ENCODE measurements at regions not wholly inside any gene's neighbourhood (a gene's known extent, or its start where the extent isn't known, plus 50 kb on each side); places are given as distances from the start of the nearest gene placed in this dataset.

- no peak overlapping the region for H3K9ac ChIP-seq
- no peaks in the 10 kb centered on the region for H3K79me2 ChIP-seq (ENCODE audit: insufficient read depth)
- ChIA-PET CTCF (no interaction called here), POLR2A (no interaction called here)
- H3K27me3 ChIP-seq (ENCODE audit: insufficient read depth): no peaks in the 10 kb centered on the region
- H3K4me1 ChIP-seq (ENCODE audit: control insufficient read depth in 1 of 2, insufficient read depth in 2 of 2, low read depth in 1 of 2, low read length in 1 of 2): no peaks in the 10 kb centered on the region
- no peaks in the 10 kb centered on the region for H3K36me3 ChIP-seq (replicated peaks in 1 of 2; ENCODE audit: control insufficient read depth in 1 of 2, insufficient read depth in 2 of 2, low read length in 1 of 2)
- DNase-seq: no peak
- no peaks in the 10 kb centered on the region for H3K9me3 ChIP-seq
- H3K4me3 ChIP-seq (ENCODE audit: low read depth in 2 of 2, low read length in 1 of 2): no peak overlapping the region
- H4K20me1 ChIP-seq (ENCODE audit: insufficient read depth): no peaks in the 10 kb centered on the region
- no peak overlapping the region for H2AFZ ChIP-seq (ENCODE audit: low read depth)
- 59% methylated on average over 1 of the region's 1 CpG for WGBS (ENCODE audit: low lambda C conversion rate)
- no peaks in the 10 kb centered on the region for H3K9me2 ChIP-seq
- no peak for TF ChIP-seq CTCF (IDR thresholded peaks at IDR 0.05)
- no peak for TF ChIP-seq YY1 (IDR thresholded peaks at IDR 0.05; ENCODE audit: low read depth)
- H3K27ac ChIP-seq (ENCODE audit: low read depth in 2 of 2, low read length in 1 of 2): no peak overlapping the region
- no peaks in the 10 kb centered on the region for H3F3A ChIP-seq (replicated peaks; ENCODE audit: insufficient read depth)
- H3K4me2 ChIP-seq: no peak overlapping the region
These were observed 1978.6 kb upstream of the CDH6 start for GRCh38 chr5:29214839-29215238.

GRCh38 chr5:29213475-29213874 is 1980.0 kb upstream of the CDH6 start:
- no peaks in the 10 kb centered on the region for H3K27me3 ChIP-seq (ENCODE audit: insufficient read depth)
- H3F3A ChIP-seq (replicated peaks; ENCODE audit: insufficient read depth): no peaks in the 10 kb centered on the region
- DNase-seq: no peak
- H3K79me2 ChIP-seq (ENCODE audit: insufficient read depth): no peaks in the 10 kb centered on the region
- no peaks in the 10 kb centered on the region for H4K20me1 ChIP-seq (ENCODE audit: insufficient read depth)
- CTCF ChIA-PET: no interaction called here
- no peak overlapping the region for H3K9ac ChIP-seq
- TF ChIP-seq EZH2phosphoT487 (IDR thresholded peaks at IDR 0.05; ENCODE audit: borderline replicate concordance, low read depth): no peak
- no peak for TF ChIP-seq FOXM1 (IDR thresholded peaks at IDR 0.05; ENCODE audit: low read depth)
- TF ChIP-seq SIN3A (IDR thresholded peaks at IDR 0.05; ENCODE audit: borderline replicate concordance, low read depth, low read length): no peak
- no peak for TF ChIP-seq EP300 (IDR thresholded peaks at IDR 0.05; ENCODE audit: borderline replicate concordance in 1 of 2, low read depth in 1 of 2, low read length in 1 of 2)
- no peak for TF ChIP-seq NRF1 (IDR thresholded peaks at IDR 0.05; ENCODE audit: low read depth, low read length)
- TF ChIP-seq YY1 (IDR thresholded peaks at IDR 0.05; ENCODE audit: low read depth): no peak
- no peak for TF ChIP-seq SMC3 (IDR thresholded peaks at IDR 0.05; ENCODE audit: low read depth, low read length)
- no peak for TF ChIP-seq TEAD4 (IDR thresholded peaks at IDR 0.05; ENCODE audit: borderline replicate concordance, insufficient read depth)
- TF ChIP-seq ELF1 (IDR thresholded peaks at IDR 0.05): no peak
- TF ChIP-seq TCF12 (IDR thresholded peaks at IDR 0.05): no peak
- no peak for TF ChIP-seq CTCF (IDR thresholded peaks at IDR 0.05)
- TF ChIP-seq JUND (IDR thresholded peaks at IDR 0.05): no peak
- no peak for TF ChIP-seq FOSL2 (IDR thresholded peaks at IDR 0.05; ENCODE audit: borderline replicate concordance, low read depth)
- TF ChIP-seq USF1 (IDR thresholded peaks at IDR 0.05; ENCODE audit: borderline replicate concordance, low read depth): no peak
- TF ChIP-seq PBX3 (IDR thresholded peaks at IDR 0.05): no peak
- TF ChIP-seq RCOR1 (IDR thresholded peaks at IDR 0.05; ENCODE audit: low read length): no peak
- H3K36me3 ChIP-seq (replicated peaks in 1 of 2; ENCODE audit: control insufficient read depth in 1 of 2, insufficient read depth in 2 of 2, low read length in 1 of 2): no peaks in the 10 kb centered on the region
- WGBS (ENCODE audit: low lambda C conversion rate): 4% methylated on average over 3 of the region's 3 CpGs
- no peaks in the 10 kb centered on the region for H3K9me3 ChIP-seq
- no peak overlapping the region for H2AFZ ChIP-seq (ENCODE audit: low read depth)
- no peaks in the 10 kb centered on the region for H3K9me2 ChIP-seq
- H3K27ac ChIP-seq (ENCODE audit: low read depth in 2 of 2, low read length in 1 of 2): no peak overlapping the region
- no peaks in the 10 kb centered on the region for H3K4me1 ChIP-seq (ENCODE audit: control insufficient read depth in 1 of 2, insufficient read depth in 2 of 2, low read depth in 1 of 2, low read length in 1 of 2)
- POLR2A ChIA-PET: no interaction called here
- H3K4me2 ChIP-seq: no peak overlapping the region
- no peak overlapping the region for H3K4me3 ChIP-seq (ENCODE audit: low read depth in 2 of 2, low read length in 1 of 2)

Data from SK-N-SH (cell line).